GM12878 (cell line): ENCODE measurements at regions not wholly inside any gene's neighbourhood (a gene's known extent, or its start where the extent isn't known, plus 50 kb on each side); places are given as distances from the start of the nearest gene placed in this dataset.

Source experiments
- ATAC-seq: fragments of 200-7000 bp; cut with Tn5 transposase; 3 replicates; pipeline ENCODE4 v1.9.1; 2020; ENCODE audit warnings: mild to moderate bottlenecking, moderate library complexity
- BruUV-seq: library from RNA; stranded (reverse); fragments of 400-500 nt; replicated peaks from 2 replicates; lab custom pipeline; 2021; lab: Mats Ljungman, UMichigan
- CTCF ChIA-PET: fragments of 300-600 bp; sonication (Branson Sonifier 250); formaldehyde crosslinking; extraction: SDS; loops from one replicate; lab custom pipeline; 2021; ENCODE audit warnings: inconsistent platforms; lab: Yijun Ruan, JAX
- POLR2A ChIA-PET: fragments of 350-600 bp; formaldehyde crosslinking; extraction: SDS; loops from one replicate; lab custom pipeline; 2021; ENCODE audit warnings: inconsistent platforms; lab: Charles Lee
- RAD21 ChIA-PET: fragments of 300-600 bp; sonication (Branson Sonifier 250); formaldehyde crosslinking; loops from one replicate; lab custom pipeline; 2023; ENCODE audit warnings: antibody characterized with exemption; ENCODE audit not compliant: unreplicated experiment; lab: Charles Lee
- SMC1A ChIA-PET: fragments of 300-600 bp; sonication (Branson Sonifier 250); formaldehyde crosslinking; loops from one replicate; lab custom pipeline; 2023; ENCODE audit not compliant: unreplicated experiment, uncharacterized antibody; lab: Charles Lee
- DNase-seq: peaks from one replicate; pipeline ENCODE4 v3.0.0-alpha.2; 2011; ENCODE audit warnings: low read depth, low spot score
- FAIRE-seq: peaks from 3 replicates; lab custom pipeline; 2011; peaks lifted over from hg19 to GRCh38; lab: Jason Lieb, UNC
- H2AFZ ChIP-seq: 2 replicates; pipeline ENCODE4 v1.6.0; 2011; ENCODE audit warnings: low read depth, low read length, control low read depth; ENCODE audit not compliant: control insufficient read depth
- H3K27ac ChIP-seq: 2 replicates; pipeline ENCODE4 v1.5.1; 2011; ENCODE audit warnings: control low read depth; ENCODE audit not compliant: control insufficient read depth, insufficient read depth
- H3K27me3 ChIP-seq, 2 experiments: replicated peaks in 1 of 2; 2 replicates each; pipeline versions ENCODE4 v1.6.0 to v1.6.1; 2011; ENCODE audit warnings: low read length in 1 of 2; ENCODE audit not compliant: control insufficient read depth in 2 of 2, insufficient read depth in 2 of 2
- H3K36me3 ChIP-seq, 2 experiments: 2 replicates each; pipeline ENCODE4 v1.5.1; 2011; ENCODE audit warnings: low read length in 1 of 2; ENCODE audit not compliant: control insufficient read depth in 2 of 2, insufficient read depth in 2 of 2
- H3K4me1 ChIP-seq: 2 replicates; pipeline ENCODE4 v1.6.1; 2011; ENCODE audit warnings: mild to moderate bottlenecking, low read length, moderate library complexity, mixed read lengths; ENCODE audit not compliant: control insufficient read depth, insufficient read depth
- H3K4me2 ChIP-seq: 2 replicates; pipeline ENCODE4 v1.6.0; 2011; ENCODE audit warnings: control low read depth; ENCODE audit not compliant: control insufficient read depth, insufficient read depth
- H3K4me3 ChIP-seq: fragments of 200-600 bp; sonication (generic); 2 replicates; pipeline ENCODE4 v1.5.1; 2016
- H3K79me2 ChIP-seq: 2 replicates; pipeline ENCODE4 v1.6.0; 2011; ENCODE audit warnings: low read length; ENCODE audit not compliant: control insufficient read depth, insufficient read depth
- H3K9ac ChIP-seq: 2 replicates; pipeline ENCODE4 v1.8.0; 2011; ENCODE audit warnings: low read length, control low read depth, mixed read lengths; ENCODE audit not compliant: control insufficient read depth, insufficient read depth
- H3K9me3 ChIP-seq: replicated peaks from 3 replicates; pipeline ENCODE4 v1.5.1; 2011; ENCODE audit warnings: mild to moderate bottlenecking, low read length; ENCODE audit not compliant: control insufficient read depth, insufficient read depth
- H4K20me1 ChIP-seq: 2 replicates; pipeline ENCODE4 v1.6.0; 2011; ENCODE audit not compliant: control insufficient read depth, insufficient read depth
- IKZF2 ChIP-seq, 2 experiments: fragments of 450-650 bp; IDR thresholded peaks; 2 replicates each; pipeline ENCODE4 v1.6.1; 2017; ENCODE audit warnings: mild to moderate bottlenecking in 2 of 2, moderate library complexity in 2 of 2
- MTA2 ChIP-seq: fragments of 450-650 bp; IDR thresholded peaks from 2 replicates; pipeline ENCODE4 v1.6.1; 2016; ENCODE audit warnings: low read depth, mild to moderate bottlenecking, moderate library complexity
- NFIC ChIP-seq: IDR thresholded peaks from 2 replicates; pipeline ENCODE4 v1.6.1; 2012; ENCODE audit warnings: low read depth, mild to moderate bottlenecking, inconsistent platforms, low read length, moderate library complexity
- NFXL1 ChIP-seq: fragments of 450-650 bp; IDR thresholded peaks from 2 replicates; pipeline ENCODE4 v1.6.1; 2017; ENCODE audit warnings: antibody characterized with exemption, mild to moderate bottlenecking, borderline replicate concordance
- NR2C1 ChIP-seq: fragments of 450-650 bp; IDR thresholded peaks from 2 replicates; pipeline ENCODE4 v1.6.1; 2017; ENCODE audit warnings: antibody characterized with exemption, mild to moderate bottlenecking, moderate library complexity
- SIX5 ChIP-seq: IDR thresholded peaks from 2 replicates; pipeline ENCODE4 v1.6.1; 2011; ENCODE audit warnings: mild to moderate bottlenecking, low read depth, low read length, moderate library complexity; ENCODE audit not compliant: severe bottlenecking
- YBX1 ChIP-seq: fragments of 450-650 bp; IDR thresholded peaks from 2 replicates; pipeline ENCODE4 v1.6.1; 2016; ENCODE audit warnings: antibody characterized with exemption
- WGBS: methylation state at CpG from one replicate; pipeline ENCODE4 v1.1.6; 2016; ENCODE audit warnings: low lambda C conversion rate; ENCODE audit not compliant: insufficient replicate concordance, insufficient coverage; ENCODE audit errors: missing lambda C conversion rate; 5-methylcytosine and 5-hydroxymethylcytosine counted together
- in situ Hi-C: fragments of 300-500 bp; cut with MboI; formaldehyde crosslinking; loops from 9 replicates; pipeline ENCODE4 v1.14.3; 2018; ENCODE audit warnings: mixed read lengths
- intact Hi-C: fragments of 100-400 bp; cut with micrococcal nuclease; formaldehyde crosslinking; loops from one replicate; pipeline ENCODE4 v1.14.2; 2022; ENCODE audit not compliant: unreplicated experiment
- TF ChIP-seq, protein P1 (sequence below): IDR thresholded peaks from 2 replicates; pipeline ENCODE4 v1.6.1; 2012; ENCODE audit warnings: low read depth, low read length, improper control_type of control experiment
- TF ChIP-seq, protein P2 (sequence below): fragments of 450-650 bp; IDR thresholded peaks from 2 replicates; pipeline ENCODE4 v1.6.1; 2017; ENCODE audit warnings: mild to moderate bottlenecking
- TF ChIP-seq, protein P3 (sequence below): fragments of 150-350 bp; IDR thresholded peaks from 2 replicates; pipeline ENCODE4 v1.6.1; 2016; ENCODE audit warnings: low read depth, low read length
- TF ChIP-seq, protein P4 (sequence below): fragments of 450-650 bp; IDR thresholded peaks from 2 replicates; pipeline ENCODE4 v1.6.1; 2017; ENCODE audit warnings: borderline replicate concordance

DNA sequence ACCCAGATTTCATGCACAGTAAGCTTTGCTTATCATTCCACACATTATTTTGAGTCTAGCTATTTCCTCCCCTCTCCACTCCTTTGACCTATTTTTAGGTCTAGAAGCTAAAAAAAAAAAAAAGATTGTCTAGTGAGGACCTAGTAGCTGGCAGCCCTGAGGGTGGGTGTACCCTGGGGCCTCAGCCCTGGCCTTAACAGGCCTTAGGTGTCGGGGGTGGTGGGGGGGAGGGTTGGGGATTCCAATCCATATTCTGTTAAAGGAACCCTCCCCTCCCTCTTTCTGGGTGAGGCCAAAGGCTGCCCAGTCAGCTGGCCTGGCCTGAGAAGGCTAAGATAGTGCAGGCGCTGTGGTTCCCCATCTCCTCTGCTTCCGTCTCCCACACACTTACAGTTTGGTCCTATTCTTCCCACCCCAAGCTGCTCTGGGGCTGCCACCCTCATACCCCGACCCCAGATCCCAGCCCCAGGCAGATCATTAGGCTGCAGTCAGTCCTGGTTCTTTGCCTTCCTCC, 65.5 kb upstream of the HK2 start:
- 21% methylated on average over 4 of the region's 4 CpGs for WGBS
- Histone ChIP-seq H3K9me3 (no peaks in the 10 kb centered on the region), H3K27me3 (no peaks in the 10 kb centered on the region), H3K4me1 (peaks cover 12% of the 10 kb centered on the region; the same call in 1 of the 2 replicates), H3K79me2 (no peaks in the 10 kb centered on the region), H3K27ac (no peak overlapping the region), H3K4me3 (no peak overlapping the region), H3K9ac (no peak overlapping the region), H3K36me3 (no peaks in the 10 kb centered on the region), H2AFZ (no peak overlapping the region), H4K20me1 (no peaks in the 10 kb centered on the region), H3K4me2 (no peak overlapping the region)
- SMC1A ChIA-PET, result interaction anchor here (0.6 to 1.6 kb wide), 2 partner anchors 9 to 49 kb away, joined by 3 to 4 read pairs; no protein-coding TSS in a partner anchor
- CTCF ChIA-PET, result interaction anchor here (1.1 to 1.6 kb wide), 2 partner anchors 68 to 98 kb away, joined by 3 to 5 read pairs; no protein-coding TSS in a partner anchor
- RAD21 ChIA-PET, result no interaction called here
- ATAC-seq, result no peak
- in situ Hi-C loops, result no loop called here
- TF ChIP-seq SIX5, result no peak
- TF ChIP-seq, protein P1, sequence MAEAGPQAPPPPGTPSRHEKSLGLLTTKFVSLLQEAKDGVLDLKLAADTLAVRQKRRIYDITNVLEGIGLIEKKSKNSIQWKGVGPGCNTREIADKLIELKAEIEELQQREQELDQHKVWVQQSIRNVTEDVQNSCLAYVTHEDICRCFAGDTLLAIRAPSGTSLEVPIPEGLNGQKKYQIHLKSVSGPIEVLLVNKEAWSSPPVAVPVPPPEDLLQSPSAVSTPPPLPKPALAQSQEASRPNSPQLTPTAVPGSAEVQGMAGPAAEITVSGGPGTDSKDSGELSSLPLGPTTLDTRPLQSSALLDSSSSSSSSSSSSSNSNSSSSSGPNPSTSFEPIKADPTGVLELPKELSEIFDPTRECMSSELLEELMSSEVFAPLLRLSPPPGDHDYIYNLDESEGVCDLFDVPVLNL, result no peak
- TF ChIP-seq MTA2, result no peak
- no peak for TF ChIP-seq NR2C1
- TF ChIP-seq, protein P2, sequence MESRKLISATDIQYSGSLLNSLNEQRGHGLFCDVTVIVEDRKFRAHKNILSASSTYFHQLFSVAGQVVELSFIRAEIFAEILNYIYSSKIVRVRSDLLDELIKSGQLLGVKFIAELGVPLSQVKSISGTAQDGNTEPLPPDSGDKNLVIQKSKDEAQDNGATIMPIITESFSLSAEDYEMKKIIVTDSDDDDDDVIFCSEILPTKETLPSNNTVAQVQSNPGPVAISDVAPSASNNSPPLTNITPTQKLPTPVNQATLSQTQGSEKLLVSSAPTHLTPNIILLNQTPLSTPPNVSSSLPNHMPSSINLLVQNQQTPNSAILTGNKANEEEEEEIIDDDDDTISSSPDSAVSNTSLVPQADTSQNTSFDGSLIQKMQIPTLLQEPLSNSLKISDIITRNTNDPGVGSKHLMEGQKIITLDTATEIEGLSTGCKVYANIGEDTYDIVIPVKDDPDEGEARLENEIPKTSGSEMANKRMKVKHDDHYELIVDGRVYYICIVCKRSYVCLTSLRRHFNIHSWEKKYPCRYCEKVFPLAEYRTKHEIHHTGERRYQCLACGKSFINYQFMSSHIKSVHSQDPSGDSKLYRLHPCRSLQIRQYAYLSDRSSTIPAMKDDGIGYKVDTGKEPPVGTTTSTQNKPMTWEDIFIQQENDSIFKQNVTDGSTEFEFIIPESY, result no peak
- no peak for TF ChIP-seq NFXL1
- TF ChIP-seq IKZF2 (IDR thresholded peaks at IDR 0.05), result no peak
- TF ChIP-seq, protein P3, sequence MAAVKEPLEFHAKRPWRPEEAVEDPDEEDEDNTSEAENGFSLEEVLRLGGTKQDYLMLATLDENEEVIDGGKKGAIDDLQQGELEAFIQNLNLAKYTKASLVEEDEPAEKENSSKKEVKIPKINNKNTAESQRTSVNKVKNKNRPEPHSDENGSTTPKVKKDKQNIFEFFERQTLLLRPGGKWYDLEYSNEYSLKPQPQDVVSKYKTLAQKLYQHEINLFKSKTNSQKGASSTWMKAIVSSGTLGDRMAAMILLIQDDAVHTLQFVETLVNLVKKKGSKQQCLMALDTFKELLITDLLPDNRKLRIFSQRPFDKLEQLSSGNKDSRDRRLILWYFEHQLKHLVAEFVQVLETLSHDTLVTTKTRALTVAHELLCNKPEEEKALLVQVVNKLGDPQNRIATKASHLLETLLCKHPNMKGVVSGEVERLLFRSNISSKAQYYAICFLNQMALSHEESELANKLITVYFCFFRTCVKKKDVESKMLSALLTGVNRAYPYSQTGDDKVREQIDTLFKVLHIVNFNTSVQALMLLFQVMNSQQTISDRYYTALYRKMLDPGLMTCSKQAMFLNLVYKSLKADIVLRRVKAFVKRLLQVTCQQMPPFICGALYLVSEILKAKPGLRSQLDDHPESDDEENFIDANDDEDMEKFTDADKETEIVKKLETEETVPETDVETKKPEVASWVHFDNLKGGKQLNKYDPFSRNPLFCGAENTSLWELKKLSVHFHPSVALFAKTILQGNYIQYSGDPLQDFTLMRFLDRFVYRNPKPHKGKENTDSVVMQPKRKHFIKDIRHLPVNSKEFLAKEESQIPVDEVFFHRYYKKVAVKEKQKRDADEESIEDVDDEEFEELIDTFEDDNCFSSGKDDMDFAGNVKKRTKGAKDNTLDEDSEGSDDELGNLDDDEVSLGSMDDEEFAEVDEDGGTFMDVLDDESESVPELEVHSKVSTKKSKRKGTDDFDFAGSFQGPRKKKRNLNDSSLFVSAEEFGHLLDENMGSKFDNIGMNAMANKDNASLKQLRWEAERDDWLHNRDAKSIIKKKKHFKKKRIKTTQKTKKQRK, result no peak
- no peak for TF ChIP-seq YBX1
- no peak for TF ChIP-seq NFIC
- TF ChIP-seq, protein P4, sequence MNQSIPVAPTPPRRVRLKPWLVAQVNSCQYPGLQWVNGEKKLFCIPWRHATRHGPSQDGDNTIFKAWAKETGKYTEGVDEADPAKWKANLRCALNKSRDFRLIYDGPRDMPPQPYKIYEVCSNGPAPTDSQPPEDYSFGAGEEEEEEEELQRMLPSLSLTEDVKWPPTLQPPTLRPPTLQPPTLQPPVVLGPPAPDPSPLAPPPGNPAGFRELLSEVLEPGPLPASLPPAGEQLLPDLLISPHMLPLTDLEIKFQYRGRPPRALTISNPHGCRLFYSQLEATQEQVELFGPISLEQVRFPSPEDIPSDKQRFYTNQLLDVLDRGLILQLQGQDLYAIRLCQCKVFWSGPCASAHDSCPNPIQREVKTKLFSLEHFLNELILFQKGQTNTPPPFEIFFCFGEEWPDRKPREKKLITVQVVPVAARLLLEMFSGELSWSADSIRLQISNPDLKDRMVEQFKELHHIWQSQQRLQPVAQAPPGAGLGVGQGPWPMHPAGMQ, result no peak
- intact Hi-C loops, result no loop called here
- POLR2A ChIA-PET, result no interaction called here
- no TSS peak for BruUV-seq
- no peak for DNase-seq
- FAIRE-seq, result no peak
